SK-N-SH (cell line): ENCODE measurements at regions not wholly inside any gene's neighbourhood (a gene's known extent, or its start where the extent isn't known, plus 50 kb on each side); places are given as distances from the start of the nearest gene placed in this dataset.

ENCODE experiments used
- CHD2 ChIP-seq: fragments of 150-350 bp; IDR thresholded peaks from 2 replicates; pipeline ENCODE4 v1.6.1; 2018; ENCODE audit warnings: low read length; ENCODE audit not compliant: partially characterized antibody
- CTCF ChIP-seq: fragments of 200-600 bp; sonication (generic); IDR thresholded peaks from 2 replicates; pipeline ENCODE4 v1.6.1; 2017; ENCODE audit warnings: antibody characterized with exemption, mild to moderate bottlenecking, moderate library complexity
- EP300 ChIP-seq, 2 experiments: IDR thresholded peaks; 2 replicates each; pipeline versions ENCODE4 v1.4.0 to v1.6.1; 2012; ENCODE audit warnings: borderline replicate concordance in 1 of 2, low read depth in 1 of 2, low read length in 1 of 2
- FOXM1 ChIP-seq: IDR thresholded peaks from 2 replicates; pipeline ENCODE4 v1.4.0; 2012; ENCODE audit warnings: low read depth, mild to moderate bottlenecking
- GABPA ChIP-seq: IDR thresholded peaks from 2 replicates; pipeline ENCODE4 v1.4.0; 2012; ENCODE audit warnings: low read depth, mild to moderate bottlenecking
- JUND ChIP-seq: IDR thresholded peaks from 2 replicates; pipeline ENCODE4 v1.4.0; 2012
- MAX ChIP-seq: IDR thresholded peaks from 2 replicates; pipeline ENCODE4 v1.4.0; 2012; ENCODE audit warnings: low read depth
- NRF1 ChIP-seq: IDR thresholded peaks from 2 replicates; pipeline ENCODE4 v1.6.1; 2012; ENCODE audit warnings: low read depth, mild to moderate bottlenecking, low read length
- POLR2AphosphoS5 ChIP-seq: IDR thresholded peaks from 2 replicates; pipeline ENCODE4 v1.6.1; 2012; ENCODE audit warnings: low read depth, low read length
- RAD21 ChIP-seq: IDR thresholded peaks from 2 replicates; pipeline ENCODE4 v1.6.1; 2012; ENCODE audit warnings: mild to moderate bottlenecking, low read length
- REST ChIP-seq: IDR thresholded peaks from 2 replicates; pipeline ENCODE4 v1.6.1; 2012; ENCODE audit warnings: mild to moderate bottlenecking, low read depth, low read length, moderate library complexity
- YY1 ChIP-seq: IDR thresholded peaks from 2 replicates; pipeline ENCODE4 v1.4.0; 2012; ENCODE audit warnings: low read depth, mild to moderate bottlenecking

- TF ChIP-seq RAD21 (no peak), CTCF (no peak), YY1 (no peak), NRF1 (no peak), MAX (no peak), JUND (no peak), CHD2 (no peak), POLR2AphosphoS5 (no peak), GABPA (no peak), EP300 (IDR thresholded peaks at IDR 0.05; ENCODE audit: borderline replicate concordance in 1 of 2, low read depth in 1 of 2, low read length in 1 of 2) (no peak), FOXM1 (no peak), REST (no peak)
Measured at GRCh38 chr21:28602546-28602945, 390.1 kb downstream of the LTN1 start.
